Superior temporal gyrus (tissue), 1 donor: ENCODE measurements at regions not wholly inside any gene's neighbourhood (a gene's known extent, or its start where the extent isn't known, plus 50 kb on each side); places are given as distances from the start of the nearest gene placed in this dataset.
A peak's percentile ranks its signal among the peaks of the same experiment; 100 is the strongest.
"Not testable (repeated sequence)": the region's sequence is repeated elsewhere in the genome, so short reads cannot be mapped to it uniquely, and the experiment has no call there.

Source experiments
- DNase-seq: peaks from one replicate; pipeline ENCODE4 v3.0.0-alpha.2; 2016; ENCODE audit errors: extremely low spot score

DNA sequence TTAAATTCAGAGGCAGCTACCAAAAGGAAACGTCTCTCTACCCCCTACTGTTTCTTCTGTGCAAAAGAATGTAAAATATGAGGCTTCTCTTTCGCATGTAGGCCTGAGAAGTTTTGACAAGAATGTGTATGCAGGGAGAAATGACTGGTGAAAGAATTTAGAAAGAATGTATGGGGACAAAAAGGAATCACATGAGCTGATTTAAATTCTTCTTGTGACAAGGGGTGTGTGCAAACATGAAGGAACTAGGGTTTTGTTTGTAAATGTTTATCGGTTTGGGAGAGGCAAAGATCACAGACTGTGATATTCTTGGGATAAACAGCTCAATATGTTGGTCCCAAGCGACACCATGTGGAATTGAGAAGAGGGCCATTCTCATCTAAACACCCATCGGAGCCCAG, 345.2 kb upstream of the VRK2 start:
- no peak for DNase-seq

DNA sequence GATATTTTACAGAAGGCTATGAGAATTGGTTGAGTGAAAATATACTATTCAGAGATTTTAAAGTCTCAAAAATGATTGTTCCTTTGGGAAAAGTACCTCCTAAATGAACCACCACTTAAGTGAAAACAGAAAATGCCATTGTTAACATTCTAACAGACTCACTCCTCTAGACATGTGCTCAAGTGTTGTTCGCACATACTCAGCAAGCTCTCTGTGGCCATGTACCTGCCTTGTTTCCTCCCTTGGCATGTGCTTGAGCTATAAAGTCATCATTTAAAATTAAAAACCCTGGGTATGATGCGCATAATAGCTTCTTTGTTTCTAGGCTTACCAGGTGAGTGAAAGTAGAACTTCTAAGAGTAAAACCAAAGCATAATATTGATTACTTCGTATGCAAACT, 343.2 kb upstream of the VRK2 start:
- no peak for DNase-seq

DNA sequence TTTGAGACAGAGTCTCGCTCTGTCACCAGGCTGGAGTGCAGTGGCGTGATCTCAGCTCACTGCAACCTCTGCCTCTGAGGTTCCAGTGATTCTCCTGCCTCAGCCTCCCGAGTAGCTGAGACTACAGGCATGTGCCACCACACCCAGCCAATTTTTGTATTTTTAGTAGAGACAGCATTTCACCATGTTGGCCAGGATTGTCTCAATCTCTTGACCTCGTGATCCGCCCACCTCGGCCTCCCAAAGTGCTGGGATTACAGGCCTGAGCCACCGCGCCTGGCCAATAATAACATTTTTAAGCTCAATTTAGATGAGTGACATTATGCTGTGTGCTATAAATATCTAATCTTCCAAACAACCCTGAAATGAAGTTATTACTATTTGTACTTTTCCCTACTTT, 338.8 kb upstream of the VRK2 start:
- not testable (repeated sequence) for DNase-seq

DNA sequence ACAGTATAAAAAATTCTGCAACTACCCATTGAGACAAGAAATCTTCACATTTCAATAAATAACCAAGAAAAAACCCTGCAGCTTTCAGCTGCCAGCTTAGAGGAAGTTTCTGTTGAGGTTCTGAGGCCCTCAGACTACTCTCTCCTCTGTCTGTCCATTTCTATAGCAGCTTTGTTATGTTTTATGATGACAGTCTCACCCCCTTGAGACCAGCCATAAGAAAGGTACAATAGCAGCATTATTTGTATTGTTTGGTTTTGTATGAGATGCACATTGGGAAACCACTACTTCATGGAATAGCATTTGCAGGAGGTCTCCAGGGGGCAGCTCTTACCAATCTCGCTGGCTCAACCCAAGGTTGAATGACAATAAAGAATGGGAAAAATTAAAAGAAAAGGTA, 334.6 kb upstream of the VRK2 start:
- no peak for DNase-seq

DNA sequence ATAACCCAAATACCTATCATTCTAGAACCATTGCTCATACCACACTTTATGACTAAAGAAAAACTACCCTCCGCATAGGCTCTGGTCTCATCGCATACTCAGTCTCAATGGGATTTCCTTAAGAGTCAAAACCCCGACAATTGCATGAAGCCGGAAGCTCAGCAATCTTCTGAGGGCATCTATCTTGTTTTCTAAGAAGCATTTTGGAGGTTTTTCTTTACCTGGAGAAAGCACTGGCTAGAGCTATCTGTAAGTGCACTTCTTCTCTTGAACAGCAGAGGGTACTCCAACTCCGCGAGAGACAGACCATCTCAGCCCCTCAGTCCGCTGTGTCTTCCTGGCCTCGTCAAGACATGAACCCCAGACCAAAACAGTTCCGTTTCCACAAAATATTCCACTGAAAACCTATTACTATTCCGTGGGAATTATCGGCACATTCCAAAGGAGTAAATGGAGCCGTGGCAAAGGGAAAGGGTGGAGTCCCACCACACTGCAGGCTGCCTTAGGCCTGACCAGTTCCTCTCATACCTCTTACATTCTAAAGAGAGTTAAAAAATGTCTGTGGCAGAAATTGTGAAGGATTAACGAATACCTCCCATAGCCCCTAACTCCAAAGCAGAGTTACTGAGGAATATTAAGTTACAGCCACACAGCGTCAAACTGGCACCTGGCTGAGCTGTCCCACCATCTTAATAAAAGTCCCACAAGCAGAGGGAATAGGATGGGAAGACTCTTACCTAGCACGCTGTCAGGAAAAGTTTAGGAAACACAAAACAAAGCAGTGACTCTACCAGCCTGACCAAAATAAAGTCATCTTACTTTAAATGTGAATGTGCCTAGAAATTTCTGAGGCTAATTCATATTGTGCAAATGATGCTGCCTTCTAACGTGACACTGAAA, 325.6 kb upstream of the VRK2 start:
- DNase-seq = peak; percentile 84

DNA sequence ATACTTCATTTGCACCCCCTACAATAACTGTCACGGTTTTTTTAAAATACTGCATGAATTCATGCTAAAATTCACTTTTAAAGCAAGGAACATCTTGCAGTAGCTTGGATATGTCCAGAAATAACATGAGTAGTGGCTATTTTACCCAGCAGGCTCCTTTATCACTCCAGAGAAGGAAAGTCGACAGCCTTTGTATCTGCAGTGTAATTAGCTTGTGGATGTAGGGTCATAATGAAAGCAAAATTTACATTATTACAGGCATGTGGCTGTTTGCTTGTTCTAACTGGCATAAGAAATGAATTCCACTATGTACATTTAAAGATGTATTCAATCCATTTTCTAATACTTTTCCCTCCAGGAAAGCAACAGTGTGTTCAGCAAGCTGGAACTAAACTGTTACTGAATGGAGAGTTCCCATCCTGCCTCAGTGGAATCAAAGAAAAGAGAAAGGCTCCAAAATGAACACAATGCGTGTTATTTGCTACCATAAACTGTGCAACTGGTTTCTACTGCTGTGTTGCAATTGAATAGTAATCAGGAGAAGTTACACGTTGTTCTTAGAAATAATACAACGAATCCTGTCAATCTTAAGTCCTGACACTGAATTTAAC, 321.2 kb upstream of the VRK2 start:
- no peak for DNase-seq

DNA sequence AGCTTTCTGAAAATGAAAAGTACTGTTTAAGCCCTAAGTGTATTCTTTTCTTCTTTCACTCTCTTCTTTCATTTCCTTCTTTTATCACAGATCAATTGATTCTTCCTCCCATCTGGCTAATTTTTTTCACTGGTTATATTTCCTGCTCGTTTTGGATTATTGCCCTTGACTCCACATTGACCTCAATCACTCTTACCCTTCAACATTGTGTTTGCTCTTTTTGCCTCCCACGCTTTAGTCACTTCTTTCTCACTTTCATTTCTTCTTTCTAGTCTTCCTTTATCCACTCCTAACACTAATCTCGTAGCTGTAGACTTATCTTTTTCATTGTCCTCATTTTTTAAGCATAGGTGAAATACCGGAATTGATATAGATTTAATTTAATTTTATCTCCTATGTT, 320.3 kb upstream of the VRK2 start:
- no peak for DNase-seq

DNA sequence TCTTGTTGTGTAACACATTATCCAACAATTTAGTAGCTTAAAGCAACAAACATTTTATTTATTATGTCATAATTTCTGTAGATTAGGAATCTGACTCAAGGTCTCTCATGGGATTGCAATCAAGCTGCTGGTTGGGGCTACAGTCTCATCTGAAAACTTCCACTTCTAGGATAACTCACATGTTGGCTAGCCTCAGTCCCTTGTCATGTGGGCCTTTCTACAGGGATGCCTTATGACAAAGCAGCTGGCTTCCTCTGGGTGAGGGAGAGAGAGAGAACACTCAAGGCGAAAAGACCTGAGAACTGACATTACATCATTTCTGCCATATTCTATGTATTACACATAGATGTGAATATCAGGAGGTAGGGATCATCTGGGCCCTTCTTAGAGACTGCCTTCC, 317.9 kb upstream of the VRK2 start:
- no peak for DNase-seq

DNA sequence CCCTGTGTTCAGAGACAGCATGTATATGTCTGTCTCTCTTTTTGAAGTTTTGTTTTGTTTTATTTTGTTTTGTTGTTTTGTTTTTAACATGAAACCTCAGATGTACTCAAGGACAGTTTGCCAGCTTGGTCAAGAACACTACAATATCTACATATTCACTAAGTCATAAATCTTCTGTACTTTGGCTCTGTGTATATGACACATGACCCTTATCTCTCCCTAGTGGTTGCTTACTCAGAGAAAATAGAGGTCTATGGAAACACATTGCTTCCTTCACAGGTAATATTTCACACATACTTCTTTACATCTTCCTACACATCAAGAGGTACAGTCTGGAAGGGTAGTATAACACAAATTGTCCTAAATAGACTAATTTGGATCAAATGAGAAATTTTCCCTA, 312.6 kb upstream of the VRK2 start:
- no peak for DNase-seq

DNA sequence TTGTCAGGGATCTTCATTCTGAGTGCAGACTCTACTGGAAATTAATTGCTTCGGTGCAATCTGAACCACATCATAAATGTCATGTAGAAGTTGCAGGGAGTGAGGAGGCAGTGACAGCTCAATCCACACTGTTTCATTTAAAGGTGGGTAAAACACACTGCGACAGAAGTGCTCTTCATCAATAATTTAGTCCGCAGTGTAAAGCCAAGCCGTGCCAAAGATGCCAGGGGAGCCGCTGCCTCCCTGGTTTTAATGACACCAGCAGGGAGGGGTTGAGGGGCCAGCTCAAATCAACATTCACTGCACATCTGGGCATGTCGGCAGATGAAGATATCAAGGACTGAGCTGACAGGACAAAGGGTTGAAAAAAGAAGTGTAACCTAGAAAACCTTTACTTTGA, 305.7 kb upstream of the VRK2 start:
- no peak for DNase-seq

DNA sequence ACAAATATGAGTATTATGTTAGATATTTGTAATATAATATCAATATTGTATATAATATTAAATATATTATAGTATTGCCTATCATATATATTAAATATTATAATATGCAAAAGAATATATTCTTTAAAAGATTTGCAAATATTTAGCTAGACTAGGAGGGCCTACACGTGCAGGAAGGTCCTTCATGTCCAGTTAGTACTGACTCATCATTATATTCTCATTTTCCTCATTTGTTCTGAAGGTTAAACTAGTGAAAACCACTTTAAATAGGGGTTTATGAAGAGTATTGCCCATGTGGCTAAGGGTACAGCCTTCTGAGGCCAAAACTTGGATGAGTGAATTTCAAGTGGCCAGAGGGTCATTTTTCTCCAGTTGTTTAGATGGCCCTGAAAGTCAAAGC, 293.0 kb upstream of the VRK2 start:
- no peak for DNase-seq

DNA sequence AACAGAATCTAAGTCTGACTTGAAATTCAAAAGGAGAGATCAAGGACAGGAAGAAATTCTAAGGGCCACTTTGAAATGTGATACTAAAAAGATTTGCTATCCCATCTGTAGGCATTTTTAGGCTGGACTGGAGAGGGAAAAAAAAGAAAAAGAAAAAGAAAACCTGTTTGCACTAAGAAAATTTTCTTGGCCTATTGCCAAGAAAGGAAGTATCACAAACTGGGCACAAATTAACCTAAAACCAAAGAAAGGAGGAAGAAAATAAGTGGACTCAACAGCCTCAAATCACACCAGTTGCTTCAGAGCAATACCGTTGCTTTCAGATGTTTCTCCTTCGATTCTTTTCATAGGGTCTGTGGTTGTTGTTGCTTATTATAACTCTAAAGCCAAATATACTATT, 287.9 kb upstream of the VRK2 start:
- DNase-seq = peak; percentile 27

DNA sequence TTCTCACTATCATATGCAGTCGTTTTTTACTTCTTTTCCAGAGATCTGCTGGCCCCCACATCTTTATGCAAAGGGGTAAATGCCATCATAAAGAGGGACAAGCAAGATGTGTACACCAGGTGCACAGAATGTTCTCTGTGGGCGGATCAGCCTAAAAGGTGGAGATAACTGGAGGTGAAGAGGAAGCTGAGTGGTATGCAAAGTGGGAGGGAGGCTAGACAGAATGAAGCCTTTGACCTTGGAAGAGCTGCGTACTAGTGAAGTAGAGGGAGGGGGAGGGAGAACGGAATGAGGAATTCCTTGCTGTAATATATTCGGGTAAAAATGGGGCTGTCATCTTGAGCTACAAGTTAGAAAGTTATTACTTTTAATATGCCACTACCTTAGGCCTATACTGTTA, 287.5 kb upstream of the VRK2 start:
- peak; percentile 48 for DNase-seq

DNA sequence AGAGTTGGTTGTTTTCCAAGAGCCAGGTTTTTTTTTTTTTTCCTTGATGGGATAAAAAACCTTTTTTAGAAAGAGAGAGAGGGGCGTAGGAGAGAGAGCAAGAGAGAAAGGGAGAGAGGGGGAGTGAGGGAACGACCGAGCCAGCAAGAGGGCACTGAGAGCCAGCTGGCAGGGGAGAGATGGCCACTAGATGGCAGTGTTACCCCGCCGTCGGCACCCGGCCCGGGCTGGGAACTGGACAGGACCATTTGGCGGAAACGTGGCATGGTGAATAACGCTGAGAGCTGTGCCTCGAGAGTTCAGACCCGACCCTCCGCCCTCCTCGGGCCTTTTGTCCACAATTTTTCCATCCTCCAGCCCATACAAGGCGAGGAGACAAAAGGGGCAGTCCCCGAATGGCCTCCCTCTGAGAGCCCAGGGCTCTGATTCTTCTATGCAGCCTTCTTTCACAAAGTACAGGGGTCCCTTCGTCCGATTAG, 286.7 kb upstream of the VRK2 start:
- peak; percentile 95 for DNase-seq

DNA sequence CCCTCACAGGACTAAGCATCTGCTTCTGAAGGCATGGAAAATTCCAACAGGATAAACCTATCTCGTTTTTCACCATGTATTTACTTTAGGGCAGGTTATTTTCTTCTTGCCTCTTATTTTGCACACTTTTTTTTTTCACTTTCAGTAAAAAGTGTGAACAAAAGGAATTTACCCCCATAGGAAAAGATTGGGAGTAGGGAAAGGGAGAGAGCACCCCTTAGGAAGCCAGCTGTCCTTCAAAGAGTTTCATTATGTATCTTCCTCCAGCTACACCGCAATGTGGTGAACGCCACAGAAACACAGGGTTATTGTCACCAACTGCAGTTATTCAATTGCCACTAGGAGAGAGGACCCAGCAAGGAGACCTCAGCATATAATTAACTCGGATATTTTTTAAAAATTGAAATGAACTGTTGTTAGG, 286.2 kb upstream of the VRK2 start:
- peak; percentile 73 for DNase-seq

DNA sequence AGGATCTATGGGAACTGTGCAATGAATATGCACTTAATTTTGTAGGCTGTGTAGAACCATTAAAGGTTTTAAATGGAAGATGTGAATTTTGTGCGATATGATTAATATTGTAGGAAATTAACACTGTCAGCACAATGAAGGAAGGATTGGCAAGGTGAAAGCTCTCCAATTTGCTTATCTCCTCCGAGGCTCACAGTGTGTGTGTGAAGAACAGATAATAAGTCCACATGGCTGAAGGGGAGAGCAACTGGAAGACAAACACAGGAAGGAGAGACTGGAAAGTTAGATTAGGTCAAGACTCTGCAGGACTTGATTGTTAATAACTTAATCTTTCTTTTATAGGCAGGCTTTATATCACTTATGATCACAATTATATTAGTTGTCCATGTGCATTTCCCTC, 269.7 kb upstream of the VRK2 start:
- no peak for DNase-seq

DNA sequence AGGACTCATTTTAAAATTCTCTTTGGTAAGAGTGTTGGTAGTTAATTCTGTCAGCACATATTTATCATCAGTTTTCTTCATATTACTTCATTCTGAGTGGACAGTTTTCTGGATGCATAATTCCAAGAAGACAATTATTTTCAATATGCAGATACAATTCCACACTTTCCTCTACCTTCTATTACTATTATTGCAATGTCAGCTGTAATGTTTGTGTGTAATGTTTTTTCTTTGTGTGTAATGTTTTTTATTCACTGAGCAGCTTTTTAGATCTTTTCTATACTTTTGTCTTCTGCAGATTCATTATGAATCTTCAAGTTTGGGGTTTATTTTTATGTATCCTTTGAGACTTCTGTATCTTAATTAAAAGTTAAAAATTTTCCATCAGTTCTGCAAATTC, 264.0 kb upstream of the VRK2 start:
- no peak for DNase-seq

DNA sequence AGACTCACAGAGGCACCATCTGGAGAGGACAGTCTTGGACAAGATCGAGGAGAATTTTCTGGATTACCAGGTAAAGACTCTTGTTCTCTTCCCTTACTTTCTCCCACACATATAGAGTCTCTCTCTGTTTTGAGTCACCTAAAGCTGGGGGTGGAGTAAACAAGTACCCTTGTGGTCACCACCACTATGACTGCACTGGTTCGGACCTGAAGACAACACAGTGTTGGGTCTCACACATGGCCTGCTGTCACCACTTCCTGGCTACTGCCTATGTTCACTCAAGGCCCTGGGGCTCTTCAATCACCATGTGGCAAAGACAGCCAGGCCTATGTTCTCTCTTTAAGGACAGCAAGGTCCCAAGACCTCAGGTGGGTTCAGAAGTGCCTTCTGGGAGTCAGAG, 253.3 kb upstream of the VRK2 start:
- DNase-seq = no peak

DNA sequence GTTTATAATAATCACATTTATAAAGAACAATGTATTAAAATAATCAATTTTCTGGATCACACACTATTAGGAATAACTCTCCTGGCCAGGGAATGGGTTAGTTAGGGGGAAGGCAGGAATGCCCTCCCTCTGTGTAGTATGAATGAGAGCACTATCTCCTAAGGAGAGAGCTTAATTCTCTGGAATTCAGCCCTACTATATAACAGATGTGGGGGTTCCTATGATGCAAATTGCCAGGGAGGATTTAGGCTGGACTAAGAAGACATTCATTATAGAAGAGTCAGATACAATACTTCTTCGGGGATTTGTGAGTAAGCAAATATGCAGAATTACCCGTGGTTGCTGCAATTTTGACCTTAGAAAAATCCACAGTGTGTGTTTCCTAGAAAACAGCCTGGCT, 250.1 kb upstream of the VRK2 start:
- no peak for DNase-seq

DNA sequence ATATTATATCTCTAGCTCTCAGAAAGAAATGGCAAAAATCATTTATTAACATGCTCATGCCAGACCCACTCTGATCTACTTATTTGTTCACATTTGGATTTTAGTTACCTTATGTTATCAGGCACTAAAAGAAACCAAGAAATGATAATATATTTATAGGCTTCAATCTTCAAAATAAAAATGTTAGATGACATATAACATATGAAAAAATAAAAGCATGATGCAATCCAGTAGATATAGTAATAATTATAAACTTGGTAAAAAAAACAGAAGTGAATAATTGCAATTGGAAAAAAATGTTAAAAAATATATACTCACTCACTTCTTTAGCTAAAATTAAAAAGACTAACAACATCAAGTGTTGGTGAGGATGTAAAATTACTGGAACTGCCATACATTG, 248.3 kb upstream of the VRK2 start:
- no peak for DNase-seq

DNA sequence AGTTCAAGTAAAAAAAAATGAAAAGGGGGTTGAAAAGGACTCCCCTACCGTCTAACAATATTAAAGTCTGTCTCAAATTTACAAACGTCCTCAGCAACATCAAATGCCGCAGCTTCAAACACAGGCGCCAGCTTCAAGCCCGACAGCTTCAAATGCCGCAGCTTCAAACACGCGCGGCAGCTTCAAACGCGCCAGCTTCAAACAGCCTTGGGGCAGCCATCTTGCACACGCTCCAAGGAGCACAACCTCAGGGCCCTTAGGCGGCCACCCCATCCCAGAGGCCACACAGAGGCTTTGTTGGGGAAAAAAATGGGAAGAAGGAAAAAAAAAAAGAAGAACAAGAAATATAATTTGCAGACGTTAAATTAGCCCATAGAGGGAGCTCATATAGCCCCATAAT, 244.4 kb upstream of the VRK2 start:
- no peak for DNase-seq

DNA sequence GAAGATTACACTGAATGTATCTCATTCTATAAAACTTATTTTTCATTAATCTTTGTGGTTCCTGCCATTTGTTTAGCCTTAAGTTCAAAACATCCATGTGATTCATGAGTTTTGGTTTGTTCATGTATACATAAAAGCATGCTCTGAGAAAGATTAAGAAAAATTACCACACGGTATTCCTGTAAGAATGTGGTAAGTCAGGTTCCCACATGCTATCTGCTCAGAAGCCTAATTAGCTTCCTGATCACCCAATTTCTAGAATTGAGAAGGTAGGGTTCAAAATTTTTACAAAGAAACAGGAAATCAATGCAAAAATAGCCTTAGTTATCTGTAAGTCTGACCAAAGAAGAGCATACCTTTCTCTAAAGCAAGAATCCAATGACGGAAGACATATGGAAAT, 241.6 kb upstream of the VRK2 start:
- DNase-seq = no peak

DNA sequence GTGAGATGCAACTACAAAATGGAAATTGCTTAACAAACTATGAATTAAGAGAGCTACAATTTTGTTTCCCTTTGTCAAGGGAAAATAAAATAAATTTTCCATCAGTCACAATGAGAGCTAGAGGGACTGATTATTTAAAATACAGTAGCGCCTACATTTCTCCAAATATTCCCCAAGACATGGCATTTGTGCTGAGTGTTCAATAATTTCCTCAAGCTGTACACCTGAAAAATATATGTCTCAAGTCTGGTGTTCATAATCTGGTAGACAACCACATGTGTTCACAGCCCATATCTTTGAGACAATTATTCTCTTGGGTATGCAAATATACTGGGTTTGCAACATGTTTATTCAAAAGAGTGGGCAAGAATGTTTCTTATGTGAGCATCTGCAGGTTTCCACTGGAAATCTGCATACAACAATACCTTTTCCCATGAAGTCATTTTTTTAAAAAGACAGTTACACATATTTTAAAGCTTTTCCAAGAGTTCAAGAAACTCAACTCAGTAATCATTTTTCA, 240.1 kb upstream of the VRK2 start:
- no peak for DNase-seq
